GM23248 (cell line): ENCODE measurements at regions not wholly inside any gene's neighbourhood (a gene's known extent, or its start where the extent isn't known, plus 50 kb on each side); places are given as distances from the start of the nearest gene placed in this dataset.

Experiments
- EZH2 ChIP-seq: fragments of 200-600 bp; sonication (generic); IDR thresholded peaks from 2 replicates; pipeline ENCODE4 v1.6.1; 2018; ENCODE audit warnings: antibody characterized with exemption, mild to moderate bottlenecking; ENCODE audit not compliant: insufficient read depth, poor library complexity, severe bottlenecking
- EZH2phosphoT487 ChIP-seq: fragments of 200-600 bp; sonication (generic); IDR thresholded peaks from 2 replicates; pipeline ENCODE4 v1.6.1; 2018; ENCODE audit warnings: antibody characterized with exemption, moderate library complexity, mild to moderate bottlenecking, low read depth; ENCODE audit not compliant: insufficient read depth

DNA sequence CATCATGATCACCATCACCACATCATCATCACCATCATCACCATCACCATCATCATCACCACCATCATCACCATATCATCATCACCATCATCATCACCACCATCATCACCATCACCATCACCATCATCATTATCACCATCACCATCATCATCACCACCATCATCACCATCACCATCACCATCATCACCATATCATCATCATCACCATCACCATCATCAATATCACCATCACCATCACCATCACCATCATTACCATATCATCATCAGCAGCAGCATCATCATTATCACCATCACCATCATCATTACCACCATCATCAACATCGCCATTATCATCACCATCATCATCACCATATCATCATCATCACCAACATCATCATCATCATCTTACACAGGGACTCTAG is 351.1 kb downstream of the MIAT start:
- TF ChIP-seq EZH2 (no peak), EZH2phosphoT487 (no peak)
